ENCODE measurements at regions not wholly inside any gene's neighbourhood (a gene's known extent, or its start where the extent isn't known, plus 50 kb on each side); places are given as distances from the start of the nearest gene placed in this dataset.

GRCh38 chr9:107942856-107943255 lies 453.3 kb upstream of the KLF4 start:
- CTCF ChIA-PET, result no interaction called here
- Histone ChIP-seq H3K36me3 (ENCODE audit: control insufficient read depth, insufficient read depth, low read length) (no peaks in the 10 kb centered on the region), H4K8ac (ENCODE audit: low read depth in 2 of 2, low read length in 2 of 2) (no peak overlapping the region), H2BK15ac (ENCODE audit: low read depth, low read length) (no peak overlapping the region), H2BK5ac (ENCODE audit: low read depth, low read length, poor library complexity, severe bottlenecking) (no peak overlapping the region), H3K4me2 (ENCODE audit: low read depth, low read length) (no peak overlapping the region), H3K79me1 (ENCODE audit: low read depth in 1 of 2, low read length in 2 of 2) (no peaks in the 10 kb centered on the region), H3K9ac (ENCODE audit: low read depth, low read length) (no peak overlapping the region), H2AK5ac (ENCODE audit: low read depth, low read length) (no peak overlapping the region), H3K27me3 (ENCODE audit: control insufficient read depth, insufficient read depth, low read length) (no peaks in the 10 kb centered on the region), H3K27ac (ENCODE audit: insufficient read depth, low read length) (no peak overlapping the region), H3K14ac (replicated peaks; ENCODE audit: low read depth, low read length) (no peak overlapping the region), H3K4me3 (ENCODE audit: insufficient read depth, low read depth, low read length) (no peak overlapping the region), H2AK9ac (replicated peaks; ENCODE audit: low read depth, low read length, poor library complexity) (no peak overlapping the region), H3K9me1 (ENCODE audit: insufficient read depth, low read length) (no peaks in the 10 kb centered on the region), H3K9me3 (ENCODE audit: control insufficient read depth, insufficient read depth, low read length) (no peaks in the 10 kb centered on the region), H2BK20ac (ENCODE audit: low read depth, low read length) (no peak overlapping the region), H3K4me1 (ENCODE audit: control insufficient read depth, insufficient read depth, low read length) (peaks cover 2% of the 10 kb centered on the region; the same call in 1 of the 2 replicates), H2BK120ac (ENCODE audit: low read depth, low read length) (no peak overlapping the region), H3K18ac (ENCODE audit: low read depth, low read length) (no peak overlapping the region), H4K91ac (ENCODE audit: insufficient read depth, low read depth, low read length) (no peak overlapping the region), H3K56ac (ENCODE audit: extremely low read depth, insufficient read depth, low read length) (no peak overlapping the region), H3K23ac (ENCODE audit: low read depth, low read length) (no peak overlapping the region), H4K5ac (ENCODE audit: low read depth, low read length) (no peak overlapping the region), H3K4ac (ENCODE audit: low read depth, low read length) (no peak overlapping the region), H4K20me1 (ENCODE audit: insufficient read depth, low read length) (no peaks in the 10 kb centered on the region), H2AFZ (replicated peaks; ENCODE audit: low read length, poor library complexity) (no peak overlapping the region)
- BruUV-seq (replicated peaks), result no TSS peak
- dilution Hi-C loops (cut with HindIII; ENCODE audit: low sequenced_read_pairs, unreplicated experiment) (no loop called here), intact Hi-C loops (cut with micrococcal nuclease) (no loop called here), in situ Hi-C loops (cut with MboI; ENCODE audit: low sequenced_read_pairs) (no loop called here)
- no CpG with 5 or more reads among the region's 2 CpGs for WGBS, 2 experiments (ENCODE audit: extremely low coverage in 2 of 2, insufficient read length in 1 of 2)
- TF ChIP-seq MXI1 (IDR thresholded peaks at IDR 0.05; ENCODE audit: borderline replicate concordance, low read depth, low read length) (no peak), RCOR1 (IDR thresholded peaks at IDR 0.05; ENCODE audit: insufficient replicate concordance, low read length) (no peak), SMC3 (IDR thresholded peaks at IDR 0.05; ENCODE audit: low read depth, low read length) (no peak), BHLHE40 (IDR thresholded peaks at IDR 0.05; ENCODE audit: low read depth, low read length) (no peak), MAZ (IDR thresholded peaks at IDR 0.05; ENCODE audit: borderline replicate concordance, low read depth, low read length) (no peak), RAD21 (IDR thresholded peaks at IDR 0.05; ENCODE audit: low read length) (no peak), NFE2L2 (IDR thresholded peaks at IDR 0.05; ENCODE audit: low read depth, low read length) (no peak), RFX5 (IDR thresholded peaks at IDR 0.05; ENCODE audit: low read depth, low read length) (no peak), FOS (IDR thresholded peaks at IDR 0.05; ENCODE audit: low read depth, low read length) (no peak), USF2 (IDR thresholded peaks at IDR 0.05; ENCODE audit: low read depth, low read length) (no peak), CHD1 (IDR thresholded peaks at IDR 0.05; ENCODE audit: low read depth, low read length) (no peak), POLR2A (IDR thresholded peaks at IDR 0.05; ENCODE audit: low read depth, low read length) (no peak), MAFK (IDR thresholded peaks at IDR 0.05; ENCODE audit: low read depth, low read length) (no peak)
- TF ChIP-seq, protein P1, sequence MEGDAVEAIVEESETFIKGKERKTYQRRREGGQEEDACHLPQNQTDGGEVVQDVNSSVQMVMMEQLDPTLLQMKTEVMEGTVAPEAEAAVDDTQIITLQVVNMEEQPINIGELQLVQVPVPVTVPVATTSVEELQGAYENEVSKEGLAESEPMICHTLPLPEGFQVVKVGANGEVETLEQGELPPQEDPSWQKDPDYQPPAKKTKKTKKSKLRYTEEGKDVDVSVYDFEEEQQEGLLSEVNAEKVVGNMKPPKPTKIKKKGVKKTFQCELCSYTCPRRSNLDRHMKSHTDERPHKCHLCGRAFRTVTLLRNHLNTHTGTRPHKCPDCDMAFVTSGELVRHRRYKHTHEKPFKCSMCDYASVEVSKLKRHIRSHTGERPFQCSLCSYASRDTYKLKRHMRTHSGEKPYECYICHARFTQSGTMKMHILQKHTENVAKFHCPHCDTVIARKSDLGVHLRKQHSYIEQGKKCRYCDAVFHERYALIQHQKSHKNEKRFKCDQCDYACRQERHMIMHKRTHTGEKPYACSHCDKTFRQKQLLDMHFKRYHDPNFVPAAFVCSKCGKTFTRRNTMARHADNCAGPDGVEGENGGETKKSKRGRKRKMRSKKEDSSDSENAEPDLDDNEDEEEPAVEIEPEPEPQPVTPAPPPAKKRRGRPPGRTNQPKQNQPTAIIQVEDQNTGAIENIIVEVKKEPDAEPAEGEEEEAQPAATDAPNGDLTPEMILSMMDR (conservative IDR thresholded peaks at IDR 0.05; ENCODE audit: low read depth, low read length), result no peak
- POLR2A ChIA-PET (ENCODE audit: unreplicated experiment), result no interaction called here
- DNase-seq (no peak), ATAC-seq (ENCODE audit: low read depth) (no peak)
